HEK293 (cell line): ENCODE measurements at regions not wholly inside any gene's neighbourhood (a gene's known extent, or its start where the extent isn't known, plus 50 kb on each side); places are given as distances from the start of the nearest gene placed in this dataset.

Experiments
- CTCF ChIA-PET: fragments of 350-600 bp; formaldehyde crosslinking; extraction: SDS; loops from one replicate; lab custom pipeline; 2021; ENCODE audit warnings: antibody characterized with exemption; lab: Yijun Ruan, JAX
- POLR2A ChIA-PET: fragments of 300-600 bp; formaldehyde crosslinking; extraction: SDS; loops from one replicate; lab custom pipeline; 2020; ENCODE audit warnings: antibody characterized with exemption, inconsistent platforms; lab: Yijun Ruan, JAX
- H3K27ac ChIP-seq: fragments of 200-500 bp; sonication (Bioruptor generic); 2 replicates; pipeline ENCODE4 v1.5.1; 2014; ENCODE audit warnings: low read depth, low read length, control low read depth, inconsistent platforms; ENCODE audit errors: extremely low read depth
- H3K36me3 ChIP-seq, 2 experiments: fragments of 200-500 bp in 1 of 2; sonication (Bioruptor generic) in 1 of 2; 1 replicate in 1 of 2; 2 replicates in 1 of 2; pipeline ENCODE4 v1.5.1; 2014 to 2017; ENCODE audit warnings: inconsistent platforms in 2 of 2, low read length in 2 of 2; ENCODE audit not compliant: control insufficient read depth in 2 of 2, insufficient read depth in 1 of 2
- H3K4me1 ChIP-seq: fragments of 200-500 bp; sonication (Bioruptor generic); 2 replicates; pipeline ENCODE4 v1.5.1; 2014; ENCODE audit warnings: mild to moderate bottlenecking, low read length, inconsistent platforms; ENCODE audit not compliant: control insufficient read depth, insufficient read depth
- H3K4me3 ChIP-seq: 2 replicates; pipeline ENCODE4 v1.5.1; 2011; ENCODE audit warnings: low read depth, mild to moderate bottlenecking, control low read depth, low read length, moderate library complexity
- H3K9me3 ChIP-seq: fragments of 200-500 bp; sonication (Bioruptor generic); 2 replicates; pipeline ENCODE4 v1.5.1; 2014; ENCODE audit warnings: low read depth, low read length, inconsistent platforms; ENCODE audit not compliant: control insufficient read depth, insufficient read depth
- KLF7 ChIP-seq: fragments of 450-650 bp; formaldehyde crosslinking; IDR thresholded peaks from 2 replicates; pipeline ENCODE4 v1.5.1; 2016; ENCODE audit warnings: missing biosample characterization, missing genetic modification characterization, borderline replicate concordance
- MEIS1 ChIP-seq: sonication (generic); formaldehyde crosslinking; IDR thresholded peaks from 2 replicates; pipeline ENCODE4 v1.8.1; 2022; ENCODE audit warnings: missing genetic modification reagents, mild to moderate bottlenecking, borderline replicate concordance
- ZBTB1 ChIP-seq: fragments of 450-650 bp; formaldehyde crosslinking; IDR thresholded peaks from 2 replicates; pipeline ENCODE4 v1.5.1; 2016; ENCODE audit warnings: missing biosample characterization, missing genetic modification characterization
- ZBTB48 ChIP-seq: fragments of 450-650 bp; formaldehyde crosslinking; IDR thresholded peaks from 2 replicates; pipeline ENCODE4 v1.5.1; 2016; ENCODE audit warnings: missing biosample characterization, missing genetic modification characterization
- ZBTB7A ChIP-seq: fragments of 450-650 bp; formaldehyde crosslinking; IDR thresholded peaks from 2 replicates; pipeline ENCODE4 v1.5.1; 2016; ENCODE audit warnings: low read depth, missing biosample characterization, missing genetic modification characterization
- ZNF133 ChIP-seq: fragments of 450-650 bp; formaldehyde crosslinking; IDR thresholded peaks from 2 replicates; pipeline ENCODE4 v1.5.1; 2016; ENCODE audit warnings: missing biosample characterization, missing genetic modification characterization
- ZNF146 ChIP-seq: fragments of 450-650 bp; formaldehyde crosslinking; IDR thresholded peaks from 2 replicates; pipeline ENCODE4 v1.5.1; 2016; ENCODE audit warnings: missing biosample characterization, missing genetic modification characterization
- ZNF157 ChIP-seq: fragments of 450-650 bp; formaldehyde crosslinking; IDR thresholded peaks from 2 replicates; pipeline ENCODE4 v1.5.1; 2016; ENCODE audit warnings: missing biosample characterization, missing genetic modification characterization
- ZNF24 ChIP-seq: fragments of 450-650 bp; formaldehyde crosslinking; IDR thresholded peaks from 2 replicates; pipeline ENCODE4 v1.5.1; 2016; ENCODE audit warnings: missing biosample characterization, missing genetic modification characterization
- ZNF266 ChIP-seq: fragments of 450-650 bp; formaldehyde crosslinking; IDR thresholded peaks from 2 replicates; pipeline ENCODE4 v1.5.1; 2016; ENCODE audit warnings: missing biosample characterization, missing genetic modification characterization, low read depth
- ZNF571 ChIP-seq: fragments of 450-650 bp; formaldehyde crosslinking; IDR thresholded peaks from 2 replicates; pipeline ENCODE4 v1.5.0; 2017; ENCODE audit warnings: missing biosample characterization, missing genetic modification characterization
- ZNF585B ChIP-seq: fragments of 450-650 bp; formaldehyde crosslinking; IDR thresholded peaks from 2 replicates; pipeline ENCODE4 v1.5.1; 2016; ENCODE audit warnings: missing biosample characterization, missing genetic modification characterization
- ZNF701 ChIP-seq: fragments of 450-650 bp; formaldehyde crosslinking; IDR thresholded peaks from 2 replicates; pipeline ENCODE4 v1.5.1; 2016; ENCODE audit warnings: missing biosample characterization, missing genetic modification characterization
- ZNF843 ChIP-seq: fragments of 450-650 bp; formaldehyde crosslinking; IDR thresholded peaks from 2 replicates; pipeline ENCODE4 v1.5.1; 2016; ENCODE audit warnings: missing biosample characterization, missing genetic modification characterization
- TF ChIP-seq, protein P1 (sequence below): fragments of 450-650 bp; formaldehyde crosslinking; IDR thresholded peaks from 2 replicates; pipeline ENCODE4 v1.5.1; 2016; ENCODE audit warnings: missing biosample characterization, missing genetic modification characterization
- TF ChIP-seq, protein P2 (sequence below): fragments of 450-650 bp; formaldehyde crosslinking; IDR thresholded peaks from 2 replicates; pipeline ENCODE4 v1.5.1; 2016; ENCODE audit warnings: missing biosample characterization, missing genetic modification characterization
- TF ChIP-seq, protein P3 (sequence below): fragments of 450-650 bp; formaldehyde crosslinking; IDR thresholded peaks from 2 replicates; pipeline ENCODE4 v1.5.1; 2016; ENCODE audit warnings: missing biosample characterization, missing genetic modification characterization
- TF ChIP-seq, protein P4 (sequence below): fragments of 450-650 bp; formaldehyde crosslinking; IDR thresholded peaks from 2 replicates; pipeline ENCODE4 v1.5.1; 2016; ENCODE audit warnings: missing biosample characterization, missing genetic modification characterization
- TF ChIP-seq, protein P5 (sequence below): fragments of 450-650 bp; formaldehyde crosslinking; IDR thresholded peaks from 2 replicates; pipeline ENCODE4 v1.5.1; 2016; ENCODE audit warnings: missing biosample characterization, missing genetic modification characterization
- TF ChIP-seq, protein P6 (sequence below): fragments of 450-650 bp; formaldehyde crosslinking; conservative IDR thresholded peaks from 2 replicates; pipeline ENCODE4 v1.5.1; 2016; ENCODE audit warnings: low read depth, missing biosample characterization, missing genetic modification characterization

DNA sequence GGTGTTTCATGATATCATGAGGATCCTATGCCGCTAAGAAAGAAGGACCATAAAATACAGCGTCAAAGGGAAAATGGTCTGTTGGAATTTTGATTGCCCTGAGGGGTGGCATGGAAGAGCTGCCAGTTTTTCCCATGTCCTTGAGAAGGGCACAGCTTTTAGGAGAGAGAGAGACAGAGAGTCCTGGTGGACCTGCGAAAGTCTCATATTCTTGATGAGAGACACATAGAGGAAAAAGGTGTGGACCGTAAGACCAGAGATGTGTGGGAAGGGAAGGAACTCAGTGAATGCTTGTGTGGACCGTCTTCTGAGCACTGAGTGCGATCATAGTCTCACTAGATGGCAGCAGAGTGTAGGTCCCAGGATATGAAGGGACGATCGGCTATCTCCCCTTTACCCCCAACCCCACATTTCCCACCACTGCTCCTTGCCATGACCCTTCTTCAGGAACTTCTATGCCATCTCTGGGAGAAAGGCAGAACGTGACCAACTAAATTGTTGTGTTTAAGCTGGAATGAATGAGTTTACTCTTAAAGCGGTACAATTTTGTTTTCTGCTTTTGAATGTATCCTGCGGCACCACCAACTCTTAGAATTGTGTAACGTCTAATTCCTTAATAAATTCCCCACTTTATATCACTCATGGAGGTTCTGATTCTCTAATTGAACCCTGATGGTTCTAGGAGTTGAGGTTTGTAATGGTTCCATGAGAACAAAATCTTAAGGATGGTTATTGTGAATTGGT lies 117.7 kb downstream of the CTH start (continued):
- TF ChIP-seq, protein P1, sequence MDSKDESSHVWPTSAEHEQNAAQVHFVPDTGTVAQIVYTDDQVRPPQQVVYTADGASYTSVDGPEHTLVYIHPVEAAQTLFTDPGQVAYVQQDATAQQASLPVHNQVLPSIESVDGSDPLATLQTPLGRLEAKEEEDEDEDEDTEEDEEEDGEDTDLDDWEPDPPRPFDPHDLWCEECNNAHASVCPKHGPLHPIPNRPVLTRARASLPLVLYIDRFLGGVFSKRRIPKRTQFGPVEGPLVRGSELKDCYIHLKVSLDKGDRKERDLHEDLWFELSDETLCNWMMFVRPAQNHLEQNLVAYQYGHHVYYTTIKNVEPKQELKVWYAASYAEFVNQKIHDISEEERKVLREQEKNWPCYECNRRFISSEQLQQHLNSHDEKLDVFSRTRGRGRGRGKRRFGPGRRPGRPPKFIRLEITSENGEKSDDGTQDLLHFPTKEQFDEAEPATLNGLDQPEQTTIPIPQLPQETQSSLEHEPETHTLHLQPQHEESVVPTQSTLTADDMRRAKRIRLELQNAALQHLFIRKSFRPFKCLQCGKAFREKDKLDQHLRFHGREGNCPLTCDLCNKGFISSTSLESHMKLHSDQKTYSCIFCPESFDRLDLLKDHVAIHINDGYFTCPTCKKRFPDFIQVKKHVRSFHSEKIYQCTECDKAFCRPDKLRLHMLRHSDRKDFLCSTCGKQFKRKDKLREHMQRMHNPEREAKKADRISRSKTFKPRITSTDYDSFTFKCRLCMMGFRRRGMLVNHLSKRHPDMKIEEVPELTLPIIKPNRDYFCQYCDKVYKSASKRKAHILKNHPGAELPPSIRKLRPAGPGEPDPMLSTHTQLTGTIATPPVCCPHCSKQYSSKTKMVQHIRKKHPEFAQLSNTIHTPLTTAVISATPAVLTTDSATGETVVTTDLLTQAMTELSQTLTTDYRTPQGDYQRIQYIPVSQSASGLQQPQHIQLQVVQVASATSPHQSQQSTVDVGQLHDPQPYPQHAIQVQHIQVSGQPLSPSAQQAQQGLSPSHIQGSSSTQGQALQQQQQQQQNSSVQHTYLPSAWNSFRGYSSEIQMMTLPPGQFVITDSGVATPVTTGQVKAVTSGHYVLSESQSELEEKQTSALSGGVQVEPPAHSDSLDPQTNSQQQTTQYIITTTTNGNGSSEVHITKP = peak; percentile 44; the same call in 1 of the 2 replicates
- no peak for TF ChIP-seq ZNF571 (tag by site-specific recombination)
- TF ChIP-seq, protein P2, sequence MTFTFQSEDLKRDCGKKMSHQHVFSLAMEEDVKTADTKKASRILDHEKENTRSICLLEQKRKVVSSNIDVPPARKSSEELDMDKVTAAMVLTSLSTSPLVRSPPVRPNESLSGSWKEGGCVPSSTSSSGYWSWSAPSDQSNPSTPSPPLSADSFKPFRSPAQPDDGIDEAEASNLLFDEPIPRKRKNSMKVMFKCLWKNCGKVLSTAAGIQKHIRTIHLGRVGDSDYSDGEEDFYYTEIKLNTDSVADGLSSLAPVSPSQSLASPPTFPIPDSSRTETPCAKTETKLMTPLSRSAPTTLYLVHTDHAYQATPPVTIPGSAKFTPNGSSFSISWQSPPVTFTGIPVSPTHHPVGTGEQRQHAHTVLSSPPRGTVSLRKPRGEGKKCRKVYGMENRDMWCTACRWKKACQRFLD (tag by site-specific recombination) = no peak
- TF ChIP-seq ZNF585B = no peak
- TF ChIP-seq, protein P3, sequence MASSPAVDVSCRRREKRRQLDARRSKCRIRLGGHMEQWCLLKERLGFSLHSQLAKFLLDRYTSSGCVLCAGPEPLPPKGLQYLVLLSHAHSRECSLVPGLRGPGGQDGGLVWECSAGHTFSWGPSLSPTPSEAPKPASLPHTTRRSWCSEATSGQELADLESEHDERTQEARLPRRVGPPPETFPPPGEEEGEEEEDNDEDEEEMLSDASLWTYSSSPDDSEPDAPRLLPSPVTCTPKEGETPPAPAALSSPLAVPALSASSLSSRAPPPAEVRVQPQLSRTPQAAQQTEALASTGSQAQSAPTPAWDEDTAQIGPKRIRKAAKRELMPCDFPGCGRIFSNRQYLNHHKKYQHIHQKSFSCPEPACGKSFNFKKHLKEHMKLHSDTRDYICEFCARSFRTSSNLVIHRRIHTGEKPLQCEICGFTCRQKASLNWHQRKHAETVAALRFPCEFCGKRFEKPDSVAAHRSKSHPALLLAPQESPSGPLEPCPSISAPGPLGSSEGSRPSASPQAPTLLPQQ (tag by site-specific recombination) = 0 out of 2 replicates have a peak, but pooled peaks have one; percentile 28
- TF ChIP-seq KLF7 (tag by site-specific recombination) = no peak
- TF ChIP-seq, protein P4, sequence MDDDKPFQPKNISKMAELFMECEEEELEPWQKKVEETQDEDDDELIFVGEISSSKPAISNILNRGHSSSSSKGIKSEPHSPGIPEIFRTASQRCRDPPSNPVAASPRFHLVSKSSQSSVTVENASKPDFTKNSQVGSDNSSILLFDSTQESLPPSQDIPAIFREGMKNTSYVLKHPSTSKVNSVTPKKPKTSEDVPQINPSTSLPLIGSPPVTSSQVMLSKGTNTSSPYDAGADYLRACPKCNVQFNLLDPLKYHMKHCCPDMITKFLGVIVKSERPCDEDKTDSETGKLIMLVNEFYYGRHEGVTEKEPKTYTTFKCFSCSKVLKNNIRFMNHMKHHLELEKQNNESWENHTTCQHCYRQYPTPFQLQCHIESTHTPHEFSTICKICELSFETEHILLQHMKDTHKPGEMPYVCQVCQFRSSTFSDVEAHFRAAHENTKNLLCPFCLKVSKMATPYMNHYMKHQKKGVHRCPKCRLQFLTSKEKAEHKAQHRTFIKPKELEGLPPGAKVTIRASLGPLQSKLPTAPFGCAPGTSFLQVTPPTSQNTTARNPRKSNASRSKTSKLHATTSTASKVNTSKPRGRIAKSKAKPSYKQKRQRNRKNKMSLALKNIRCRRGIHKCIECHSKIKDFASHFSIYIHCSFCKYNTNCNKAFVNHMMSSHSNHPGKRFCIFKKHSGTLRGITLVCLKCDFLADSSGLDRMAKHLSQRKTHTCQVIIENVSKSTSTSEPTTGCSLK (tag by site-specific recombination) = no peak
- TF ChIP-seq ZNF24 (tag by site-specific recombination) = no peak
- TF ChIP-seq, all 188 proteins: peak for 7

DNA sequence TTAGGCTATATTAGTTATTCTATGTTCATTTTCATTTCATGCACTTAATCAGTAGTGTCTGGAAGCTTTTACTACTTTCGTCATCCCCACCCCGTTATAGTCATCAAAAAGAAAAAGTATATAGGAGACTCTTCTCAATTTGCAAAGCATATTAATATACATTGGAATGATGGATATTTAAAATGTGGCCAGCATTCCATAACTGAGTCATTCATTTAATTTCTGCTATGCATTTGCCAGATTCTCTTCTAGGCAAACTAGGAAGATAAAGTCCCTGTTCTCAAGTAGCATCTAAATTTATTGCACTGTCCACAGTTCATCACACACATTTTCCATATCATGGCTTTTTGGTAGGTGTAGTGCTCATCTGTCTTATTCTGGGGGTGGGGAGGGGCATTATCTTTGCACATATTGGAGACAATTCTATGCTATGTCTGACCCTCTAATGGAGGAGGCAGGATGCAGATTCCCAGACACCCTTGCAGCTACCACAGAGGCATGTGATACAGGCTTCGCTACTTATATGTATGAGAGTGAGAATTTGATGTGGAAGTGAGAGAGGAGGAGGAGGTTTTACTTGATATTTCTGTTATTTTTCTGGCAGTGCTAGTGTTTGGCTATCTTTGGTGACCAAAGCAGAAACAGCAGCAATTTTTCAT lies 125.8 kb downstream of the CTH start:
- CTCF ChIA-PET = interaction anchor here (1.3 kb wide), 1 partner anchor 8 kb away, joined by 4 read pairs; no protein-coding TSS in a partner anchor
- Histone ChIP-seq H3K4me1 (no peaks in the 10 kb centered on the region), H3K27ac (no peak overlapping the region), H3K9me3 (no peaks in the 10 kb centered on the region), H3K36me3 (no peaks in the 10 kb centered on the region), H3K4me3 (no peak overlapping the region)
- POLR2A ChIA-PET = no interaction called here
- TF ChIP-seq, protein P5, sequence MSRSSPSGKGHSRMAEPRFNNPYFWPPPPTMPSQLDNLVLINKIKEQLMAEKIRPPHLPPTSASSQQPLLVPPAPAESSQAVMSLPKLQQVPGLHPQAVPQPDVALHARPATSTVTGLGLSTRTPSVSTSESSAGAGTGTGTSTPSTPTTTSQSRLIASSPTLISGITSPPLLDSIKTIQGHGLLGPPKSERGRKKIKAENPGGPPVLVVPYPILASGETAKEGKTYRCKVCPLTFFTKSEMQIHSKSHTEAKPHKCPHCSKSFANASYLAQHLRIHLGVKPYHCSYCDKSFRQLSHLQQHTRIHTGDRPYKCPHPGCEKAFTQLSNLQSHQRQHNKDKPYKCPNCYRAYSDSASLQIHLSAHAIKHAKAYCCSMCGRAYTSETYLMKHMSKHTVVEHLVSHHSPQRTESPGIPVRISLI (tag by site-specific recombination) = no peak
- TF ChIP-seq ZBTB48 (tag by site-specific recombination) = no peak
- TF ChIP-seq ZNF157 (tag by site-specific recombination) = no peak
- TF ChIP-seq ZNF133 = no peak
- no peak for TF ChIP-seq ZBTB7A (tag by site-specific recombination)
- TF ChIP-seq ZNF701 (tag by site-specific recombination) = no peak
- no peak for TF ChIP-seq ZNF24 (tag by site-specific recombination)
- no peak for TF ChIP-seq ZBTB1
- TF ChIP-seq MEIS1 (CRISPR knock-in tag) = no peak
- no peak for TF ChIP-seq ZNF266 (tag by site-specific recombination)
- no peak for TF ChIP-seq ZNF843 (tag by site-specific recombination)
- no peak for TF ChIP-seq ZNF146 (tag by site-specific recombination)
- TF ChIP-seq, protein P6, sequence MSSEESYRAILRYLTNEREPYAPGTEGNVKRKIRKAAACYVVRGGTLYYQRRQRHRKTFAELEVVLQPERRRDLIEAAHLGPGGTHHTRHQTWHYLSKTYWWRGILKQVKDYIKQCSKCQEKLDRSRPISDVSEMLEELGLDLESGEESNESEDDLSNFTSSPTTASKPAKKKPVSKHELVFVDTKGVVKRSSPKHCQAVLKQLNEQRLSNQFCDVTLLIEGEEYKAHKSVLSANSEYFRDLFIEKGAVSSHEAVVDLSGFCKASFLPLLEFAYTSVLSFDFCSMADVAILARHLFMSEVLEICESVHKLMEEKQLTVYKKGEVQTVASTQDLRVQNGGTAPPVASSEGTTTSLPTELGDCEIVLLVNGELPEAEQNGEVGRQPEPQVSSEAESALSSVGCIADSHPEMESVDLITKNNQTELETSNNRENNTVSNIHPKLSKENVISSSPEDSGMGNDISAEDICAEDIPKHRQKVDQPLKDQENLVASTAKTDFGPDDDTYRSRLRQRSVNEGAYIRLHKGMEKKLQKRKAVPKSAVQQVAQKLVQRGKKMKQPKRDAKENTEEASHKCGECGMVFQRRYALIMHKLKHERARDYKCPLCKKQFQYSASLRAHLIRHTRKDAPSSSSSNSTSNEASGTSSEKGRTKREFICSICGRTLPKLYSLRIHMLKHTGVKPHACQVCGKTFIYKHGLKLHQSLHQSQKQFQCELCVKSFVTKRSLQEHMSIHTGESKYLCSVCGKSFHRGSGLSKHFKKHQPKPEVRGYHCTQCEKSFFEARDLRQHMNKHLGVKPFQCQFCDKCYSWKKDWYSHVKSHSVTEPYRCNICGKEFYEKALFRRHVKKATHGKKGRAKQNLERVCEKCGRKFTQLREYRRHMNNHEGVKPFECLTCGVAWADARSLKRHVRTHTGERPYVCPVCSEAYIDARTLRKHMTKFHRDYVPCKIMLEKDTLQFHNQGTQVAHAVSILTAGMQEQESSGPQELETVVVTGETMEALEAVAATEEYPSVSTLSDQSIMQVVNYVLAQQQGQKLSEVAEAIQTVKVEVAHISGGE (tag by site-specific recombination) = no peak
